HPDE6-E6E7 (cell line): ENCODE measurements at regions not wholly inside any gene's neighbourhood (a gene's known extent, or its start where the extent isn't known, plus 50 kb on each side); places are given as distances from the start of the nearest gene placed in this dataset.

Experiments used
- DNase-seq: peaks from one replicate; pipeline ENCODE4 v3.0.0; 2011; ENCODE audit warnings: missing footprints; ENCODE audit errors: extremely low spot score

GRCh38 chr15:47366884-47367283 lies 350.4 kb upstream of the SEMA6D start:
- no peak for DNase-seq

- DNase-seq, result no peak
These were observed 349.4 kb upstream of the SEMA6D start for GRCh38 chr15:47367726-47368390.

GRCh38 chr15:47371939-47372338 lies 345.4 kb upstream of the SEMA6D start:
- DNase-seq, result no peak

GRCh38 chr15:47374222-47374621 lies 343.1 kb upstream of the SEMA6D start:
- DNase-seq, result peak; percentile 19

GRCh38 chr15:47376190-47376589 lies 341.1 kb upstream of the SEMA6D start:
- no peak for DNase-seq

- DNase-seq, result no peak
These were observed 339.8 kb upstream of the SEMA6D start for GRCh38 chr15:47377465-47377864.

- no peak for DNase-seq
These were observed 338.8 kb upstream of the SEMA6D start for GRCh38 chr15:47378527-47378926.

GRCh38 chr15:47383102-47383501 lies 334.2 kb upstream of the SEMA6D start:
- peak; percentile 13 for DNase-seq

GRCh38 chr15:47383801-47384200 lies 333.5 kb upstream of the SEMA6D start:
- no peak for DNase-seq

GRCh38 chr15:47384341-47384740 lies 333.0 kb upstream of the SEMA6D start:
- peak; percentile 77 for DNase-seq

GRCh38 chr15:47384776-47385175 lies 332.5 kb upstream of the SEMA6D start:
- DNase-seq, result no peak

GRCh38 chr15:47386459-47386858 lies 330.8 kb upstream of the SEMA6D start:
- DNase-seq, result no peak

- DNase-seq, result no peak
These were observed 329.0 kb upstream of the SEMA6D start for GRCh38 chr15:47388299-47388698.

GRCh38 chr15:47390208-47390765 lies 327.0 kb upstream of the SEMA6D start:
- no peak for DNase-seq

- no peak for DNase-seq
These were observed 323.0 kb upstream of the SEMA6D start for GRCh38 chr15:47394286-47394809.

- DNase-seq, result no peak
These were observed 322.2 kb upstream of the SEMA6D start for GRCh38 chr15:47395076-47395475.

- DNase-seq, result no peak
These were observed 319.6 kb upstream of the SEMA6D start for GRCh38 chr15:47397655-47398054.

GRCh38 chr15:47398132-47398531 lies 319.2 kb upstream of the SEMA6D start:
- no peak for DNase-seq

GRCh38 chr15:47398594-47398993 lies 318.7 kb upstream of the SEMA6D start:
- no peak for DNase-seq

- DNase-seq, result no peak
These were observed 318.2 kb upstream of the SEMA6D start for GRCh38 chr15:47399100-47399499.

- no peak for DNase-seq
These were observed 316.7 kb upstream of the SEMA6D start for GRCh38 chr15:47400603-47401002.

- DNase-seq, result no peak
These were observed 315.9 kb upstream of the SEMA6D start for GRCh38 chr15:47401427-47401826.

- DNase-seq, result no peak
These were observed 314.5 kb upstream of the SEMA6D start for GRCh38 chr15:47402829-47403228.

GRCh38 chr15:47404877-47405276 lies 312.4 kb upstream of the SEMA6D start:
- DNase-seq, result no peak
